ENCODE measurements at regions not wholly inside any gene's neighbourhood (a gene's known extent, or its start where the extent isn't known, plus 50 kb on each side); places are given as distances from the start of the nearest gene placed in this dataset.

- DNase-seq (ENCODE audit: low spot score) = no peak
These were observed 2020.1 kb upstream of the PCDH20 start for GRCh38 chr13:63435667-63436324.

GRCh38 chr13:63433546-63434150 is 2018.0 kb upstream of the PCDH20 start:
- DNase-seq (ENCODE audit: low spot score) = no peak

GRCh38 chr13:63427170-63427569 is 2011.5 kb upstream of the PCDH20 start:
- DNase-seq (ENCODE audit: low spot score) = no peak

GRCh38 chr13:63425131-63425530 is 2009.5 kb upstream of the PCDH20 start:
- no peak for DNase-seq (ENCODE audit: low spot score)

GRCh38 chr13:63421123-63421522 is 2005.5 kb upstream of the PCDH20 start:
- DNase-seq (ENCODE audit: low spot score) = no peak

- no peak for DNase-seq (ENCODE audit: low spot score)
These were observed 2005.0 kb upstream of the PCDH20 start for GRCh38 chr13:63420685-63421084.

GRCh38 chr13:63414247-63414646 is 1998.6 kb upstream of the PCDH20 start:
- DNase-seq (ENCODE audit: low spot score) = no peak

GRCh38 chr13:63409791-63410351 is 1994.2 kb upstream of the PCDH20 start:
- no peak for DNase-seq (ENCODE audit: low spot score)

GRCh38 chr13:63408331-63409189 is 1992.9 kb upstream of the PCDH20 start:
- no peak for DNase-seq (ENCODE audit: low spot score)

- no peak for DNase-seq (ENCODE audit: low spot score)
These were observed 1988.1 kb upstream of the PCDH20 start for GRCh38 chr13:63403733-63404132.

GRCh38 chr13:63396746-63397145 is 1981.1 kb upstream of the PCDH20 start:
- no peak for DNase-seq (ENCODE audit: low spot score)

- no peak for DNase-seq (ENCODE audit: low spot score)
These were observed 1977.5 kb upstream of the PCDH20 start for GRCh38 chr13:63393112-63393511.

GRCh38 chr13:63389756-63390155 is 1974.1 kb upstream of the PCDH20 start:
- DNase-seq (ENCODE audit: low spot score) = no peak

GRCh38 chr13:63381078-63381859 is 1965.6 kb upstream of the PCDH20 start:
- DNase-seq (ENCODE audit: low spot score) = no peak

GRCh38 chr13:63377986-63378385 is 1962.3 kb upstream of the PCDH20 start:
- no peak for DNase-seq (ENCODE audit: low spot score)

- DNase-seq (ENCODE audit: low spot score) = no peak
These were observed 1954.5 kb upstream of the PCDH20 start for GRCh38 chr13:63370101-63370500.

- DNase-seq (ENCODE audit: low spot score) = no peak
These were observed 1952.0 kb upstream of the PCDH20 start for GRCh38 chr13:63367522-63368198.

GRCh38 chr13:63364159-63364558 is 1948.5 kb upstream of the PCDH20 start:
- DNase-seq (ENCODE audit: low spot score) = no peak

- DNase-seq (ENCODE audit: low spot score) = no peak
These were observed 1935.9 kb upstream of the PCDH20 start for GRCh38 chr13:63351533-63351932.

GRCh38 chr13:63351081-63351480 is 1935.4 kb upstream of the PCDH20 start:
- no peak for DNase-seq (ENCODE audit: low spot score)

GRCh38 chr13:63345835-63346234 is 1930.2 kb upstream of the PCDH20 start:
- no peak for DNase-seq (ENCODE audit: low spot score)
